HepG2 (cell line): ENCODE measurements at regions not wholly inside any gene's neighbourhood (a gene's known extent, or its start where the extent isn't known, plus 50 kb on each side); places are given as distances from the start of the nearest gene placed in this dataset.

Source experiments
- ATAC-seq: fragments of 200-7000 bp; cut with Tn5 transposase; 3 replicates; pipeline ENCODE4 v1.9.1; 2020; ENCODE audit warnings: mild to moderate bottlenecking, moderate library complexity
- BruUV-seq: library from RNA; stranded (reverse); fragments of 400-500 nt; replicated peaks from 2 replicates; lab custom pipeline; 2021; lab: Mats Ljungman, UMichigan
- CTCF ChIA-PET: fragments of 300-600 bp; formaldehyde crosslinking; extraction: SDS; loops from one replicate; lab custom pipeline; 2021; ENCODE audit warnings: low total read pairs, inconsistent platforms, low intra/inter-chr PET ratio; lab: Yijun Ruan, JAX
- POLR2A ChIA-PET: fragments of 350-600 bp; sonication (Branson Sonifier 250); formaldehyde crosslinking; loops from one replicate; lab custom pipeline; 2020; ENCODE audit warnings: antibody characterized with exemption, inconsistent platforms; lab: Yijun Ruan, JAX
- DNase-seq: peaks from one replicate; pipeline ENCODE4 v3.0.0-alpha.2; 2015; ENCODE audit warnings: low spot score
- FAIRE-seq: peaks from 3 replicates; lab custom pipeline; 2011; peaks lifted over from hg19 to GRCh38; lab: Jason Lieb, UNC
- H2AFZ ChIP-seq: one replicate; pipeline ENCODE4 v1.6.1; 2011; ENCODE audit warnings: low read length, inconsistent platforms
- H3K27ac ChIP-seq: fragments of 300-600 bp; 3 replicates; pipeline ENCODE4 v1.8.0; 2011; ENCODE audit warnings: mixed run types, mild to moderate bottlenecking, mixed read lengths, low read length, inconsistent platforms; ENCODE audit not compliant: insufficient read depth; ENCODE audit errors: extremely low read length
- H3K27me3 ChIP-seq, 2 experiments: fragments of 200-600 bp in 1 of 2; 2 replicates in 1 of 2; 3 replicates in 1 of 2; pipeline versions ENCODE4 v1.6.0 to v1.8.0; 2011; ENCODE audit warnings: low read length in 2 of 2, mild to moderate bottlenecking in 2 of 2, moderate library complexity in 2 of 2, inconsistent platforms in 1 of 2; ENCODE audit not compliant: insufficient read depth in 2 of 2, control insufficient read depth in 1 of 2
- H3K36me3 ChIP-seq, 2 experiments: fragments of 200-600 bp in 1 of 2; replicated peaks in 1 of 2; 2 replicates in 1 of 2; 3 replicates in 1 of 2; pipeline versions ENCODE4 v1.5.1 to v1.8.0; 2011; ENCODE audit warnings: low read length in 2 of 2, inconsistent platforms in 1 of 2; ENCODE audit not compliant: insufficient read depth in 2 of 2, control insufficient read depth in 1 of 2
- H3K4me1 ChIP-seq: 2 replicates; pipeline ENCODE4 v1.5.1; 2012; ENCODE audit warnings: low read length, inconsistent platforms; ENCODE audit not compliant: insufficient read depth
- H3K4me2 ChIP-seq: 2 replicates; pipeline ENCODE4 v1.6.0; 2011; ENCODE audit warnings: low read depth, low read length, inconsistent platforms
- H3K4me3 ChIP-seq, 3 experiments: fragments of 200-600 bp in 1 of 3; sonication (generic), shearing (Covaris generic) in 1 of 3; replicated peaks in 1 of 3; 2 replicates each; pipeline ENCODE4 v1.5.1; 2011 to 2016; ENCODE audit warnings: low read length in 3 of 3, inconsistent platforms in 2 of 3, low read depth in 2 of 3, mild to moderate bottlenecking in 2 of 3, control low read depth in 1 of 3, mixed read lengths in 1 of 3; ENCODE audit not compliant: insufficient read depth in 1 of 3
- H3K79me2 ChIP-seq: one replicate; pipeline ENCODE4 v1.6.1; 2011; ENCODE audit warnings: low read length, inconsistent platforms; ENCODE audit not compliant: insufficient read depth
- H3K9ac ChIP-seq: 2 replicates; pipeline ENCODE4 v1.6.0; 2011; ENCODE audit warnings: mild to moderate bottlenecking, low read depth, low read length, inconsistent platforms; ENCODE audit not compliant: insufficient read depth
- H3K9me3 ChIP-seq: 2 replicates; pipeline ENCODE4 v1.5.1; 2012; ENCODE audit warnings: mild to moderate bottlenecking, low read length
- H4K20me1 ChIP-seq: 2 replicates; pipeline ENCODE4 v1.6.0; 2011; ENCODE audit warnings: inconsistent platforms, mild to moderate bottlenecking, low read length, moderate library complexity; ENCODE audit not compliant: insufficient read depth
- BHLHE40 ChIP-seq: IDR thresholded peaks from 2 replicates; pipeline ENCODE4 v1.6.1; 2011; ENCODE audit warnings: low read length, improper control_type of control experiment
- FOXO1 ChIP-seq: sonication (generic); formaldehyde crosslinking; IDR thresholded peaks from 2 replicates; pipeline ENCODE4 v1.4.0; 2020; ENCODE audit warnings: missing genetic modification reagents
- KDM1A ChIP-seq: IDR thresholded peaks from 2 replicates; pipeline ENCODE4 v1.6.1; 2016; ENCODE audit warnings: missing compliant biosample characterization
- LBX2 ChIP-seq: sonication (generic); formaldehyde crosslinking; IDR thresholded peaks from 2 replicates; pipeline ENCODE4 v1.5.0; 2020; ENCODE audit warnings: missing genetic modification reagents, mild to moderate bottlenecking, borderline replicate concordance
- NFRKB ChIP-seq: fragments of 450-650 bp; IDR thresholded peaks from 2 replicates; pipeline ENCODE4 v1.6.1; 2017
- NRL ChIP-seq: sonication (generic); formaldehyde crosslinking; IDR thresholded peaks from 2 replicates; pipeline ENCODE4 v1.5.0; 2020; ENCODE audit warnings: missing genetic modification reagents, mild to moderate bottlenecking, moderate library complexity, borderline replicate concordance
- PRMT3 ChIP-seq: sonication (generic); formaldehyde crosslinking; IDR thresholded peaks from 2 replicates; pipeline ENCODE4 v1.8.1; 2022; ENCODE audit warnings: low read depth, mild to moderate bottlenecking, moderate library complexity, missing genetic modification reagents, borderline replicate concordance
- SIN3A ChIP-seq: IDR thresholded peaks from 2 replicates; pipeline ENCODE4 v1.6.1; 2011; ENCODE audit warnings: low read depth, mild to moderate bottlenecking, control low read depth, low read length, borderline replicate concordance
- SSRP1 ChIP-seq: IDR thresholded peaks from 2 replicates; pipeline ENCODE4 v1.6.1; 2016; ENCODE audit warnings: control low read depth
- TOPORS ChIP-seq: sonication (generic); formaldehyde crosslinking; IDR thresholded peaks from 2 replicates; pipeline ENCODE4 v1.8.0; 2023; ENCODE audit warnings: mild to moderate bottlenecking, missing genetic modification reagents
- ZFP36 ChIP-seq: fragments of 150-350 bp; IDR thresholded peaks from 2 replicates; pipeline ENCODE4 v1.6.1; 2018; ENCODE audit warnings: borderline replicate concordance, low read length, low read depth; ENCODE audit not compliant: partially characterized antibody
- ZFP91 ChIP-seq: sonication (generic); formaldehyde crosslinking; IDR thresholded peaks from 2 replicates; pipeline ENCODE4 v1.9.0; 2022; ENCODE audit warnings: missing genetic modification reagents, mild to moderate bottlenecking, borderline replicate concordance
- ZKSCAN5 ChIP-seq: sonication (generic); formaldehyde crosslinking; IDR thresholded peaks from 2 replicates; pipeline ENCODE4 v1.5.1; 2020; ENCODE audit warnings: mild to moderate bottlenecking, missing genetic modification reagents
- ZNF549 ChIP-seq: sonication (generic); formaldehyde crosslinking; IDR thresholded peaks from 2 replicates; pipeline ENCODE4 v1.5.0; 2020; ENCODE audit warnings: missing genetic modification reagents
- ZNF589 ChIP-seq: sonication (generic); formaldehyde crosslinking; conservative IDR thresholded peaks from 2 replicates; pipeline ENCODE4 v1.8.0; 2022; ENCODE audit warnings: mild to moderate bottlenecking, moderate library complexity, missing genetic modification reagents
- ZNF616 ChIP-seq: sonication (generic); formaldehyde crosslinking; IDR thresholded peaks from 2 replicates; pipeline ENCODE4 v1.5.0; 2020; ENCODE audit warnings: low read depth, mild to moderate bottlenecking, missing genetic modification reagents
- ZNF777 ChIP-seq: sonication (generic); formaldehyde crosslinking; IDR thresholded peaks from 2 replicates; pipeline ENCODE4 v1.4.0; 2020; ENCODE audit warnings: missing genetic modification reagents
- ZSCAN25 ChIP-seq: sonication (generic); formaldehyde crosslinking; IDR thresholded peaks from 2 replicates; pipeline ENCODE4 v1.8.0; 2022; ENCODE audit warnings: mild to moderate bottlenecking, missing genetic modification reagents
- in situ Hi-C: cut with HindIII; loops from 2 replicates; pipeline ENCODE4 v1.10.0; 2017; ENCODE audit warnings: low pct_unique_long_range_greater_than_20kb; ENCODE audit not compliant: extremely low pct_ligation_motif_present
- intact Hi-C: fragments of 100-400 bp; cut with micrococcal nuclease; formaldehyde crosslinking; loops from one replicate; pipeline ENCODE4 v1.10.0; 2022; ENCODE audit not compliant: unreplicated experiment

- intact Hi-C loops = no loop called here
- H3K9me3 ChIP-seq = no peaks in the 10 kb centered on the region
- H3K4me2 ChIP-seq = no peak overlapping the region
- BruUV-seq = no TSS peak
- ATAC-seq = no peak
- no peaks in the 10 kb centered on the region for H3K27me3 ChIP-seq
- H3K27ac ChIP-seq = no peak overlapping the region
- H3K4me3 ChIP-seq = no peak overlapping the region
- in situ Hi-C loops = no loop called here
- ChIA-PET POLR2A (no interaction called here), CTCF (no interaction called here)
- H3K9ac ChIP-seq = no peak overlapping the region
- no peak for TF ChIP-seq ZNF616 (CRISPR knock-in tag)
- TF ChIP-seq ZSCAN25 (CRISPR knock-in tag) = no peak
- TF ChIP-seq ZNF589 = no peak
- no peak for TF ChIP-seq TOPORS (CRISPR knock-in tag)
- no peak for TF ChIP-seq ZNF777 (CRISPR knock-in tag)
- no peak for TF ChIP-seq SIN3A
- TF ChIP-seq FOXO1 (CRISPR knock-in tag) = no peak
- no peak for TF ChIP-seq NRL
- no peak for TF ChIP-seq ZNF549 (CRISPR knock-in tag)
- TF ChIP-seq KDM1A (CRISPR knock-in tag) = no peak
- TF ChIP-seq ZFP91 (CRISPR knock-in tag) = no peak
- no peak for TF ChIP-seq LBX2 (CRISPR knock-in tag)
- TF ChIP-seq NFRKB = no peak
- TF ChIP-seq ZFP36 = no peak
- no peak for TF ChIP-seq SSRP1 (CRISPR knock-in tag)
- no peak for TF ChIP-seq ZKSCAN5 (CRISPR knock-in tag)
- no peak for TF ChIP-seq PRMT3
- no peak for TF ChIP-seq BHLHE40
- no peaks in the 10 kb centered on the region for H4K20me1 ChIP-seq
- no peaks in the 10 kb centered on the region for H3K4me1 ChIP-seq
- H3K79me2 ChIP-seq = no peaks in the 10 kb centered on the region
- no peak for FAIRE-seq
- no peak for DNase-seq
- no peaks in the 10 kb centered on the region for H3K36me3 ChIP-seq
- H2AFZ ChIP-seq = no peak overlapping the region
These were observed 632.7 kb upstream of the AMELY start for GRCh38 chrY:7544172-7544770.
